ENCODE measurements at regions not wholly inside any gene's neighbourhood (a gene's known extent, or its start where the extent isn't known, plus 50 kb on each side); places are given as distances from the start of the nearest gene placed in this dataset.

DNA sequence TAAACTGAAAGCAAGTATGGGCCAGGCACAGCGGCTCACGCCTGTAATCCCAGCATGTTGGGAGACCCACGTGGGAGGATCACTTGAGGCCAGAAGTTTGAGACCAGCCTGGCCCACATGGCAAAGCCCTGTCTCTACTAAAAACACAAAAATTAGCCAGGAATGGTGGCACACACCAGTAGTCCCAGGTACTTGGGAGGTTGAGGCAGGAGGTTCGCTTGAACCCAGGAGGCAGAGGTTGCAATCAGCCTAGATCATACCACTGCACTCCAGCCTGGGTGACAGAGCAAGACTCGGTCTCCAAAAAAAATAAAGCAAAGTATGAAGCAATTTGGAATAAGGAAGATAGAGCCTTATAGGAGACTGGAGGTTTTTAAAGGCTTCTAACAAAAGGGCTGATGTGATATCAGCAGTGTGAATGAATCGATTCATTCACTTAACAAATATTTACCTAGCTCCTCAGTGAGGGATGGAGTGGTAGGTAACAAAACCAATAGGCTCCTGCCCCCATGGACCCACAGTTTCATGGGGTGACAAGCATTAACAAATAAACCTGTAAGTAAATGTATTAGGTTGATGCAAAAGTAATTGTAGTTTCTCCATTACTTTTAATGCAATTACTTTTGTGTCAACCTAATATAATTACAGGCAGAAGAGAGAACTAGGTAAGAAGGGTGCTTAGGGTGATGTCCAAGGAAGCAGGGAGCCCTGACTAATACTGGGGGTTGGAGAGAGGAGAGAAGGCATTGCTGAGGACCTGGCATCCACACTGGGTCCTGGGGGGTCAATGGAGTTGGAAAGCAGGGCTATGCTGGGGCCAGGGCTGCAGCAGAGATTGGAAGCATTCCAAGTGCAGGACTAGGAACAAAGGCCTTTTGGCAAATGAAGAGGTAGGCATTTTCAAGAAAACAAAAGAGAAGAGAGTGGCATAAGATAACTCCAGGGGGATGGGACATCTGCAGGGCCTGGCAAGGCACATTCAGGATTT lies 195.4 kb upstream of the ARL4C start:
- no peak for DNase-seq

DNA sequence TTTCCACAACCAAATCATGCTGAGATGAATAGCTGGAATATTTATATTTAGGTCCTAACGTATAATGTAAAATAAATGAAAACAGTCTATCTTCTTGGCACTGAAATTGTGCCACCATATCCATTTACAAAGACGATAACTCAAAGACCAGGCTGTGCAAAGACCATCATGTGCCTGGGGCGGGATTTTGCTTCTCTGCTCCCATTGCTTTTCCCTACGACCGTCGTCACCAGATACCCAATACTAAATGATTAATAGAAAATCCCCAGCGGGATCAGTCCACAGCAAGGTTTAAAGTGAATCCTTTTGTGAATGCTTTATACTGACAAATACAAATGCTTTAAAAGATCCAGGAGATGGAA lies 194.3 kb upstream of the ARL4C start:
- peak; percentile 99 for DNase-seq

- DNase-seq: peak; percentile 99
Observed at GRCh38 chr2:234690569-234691213, 193.8 kb upstream of the ARL4C start.

DNA sequence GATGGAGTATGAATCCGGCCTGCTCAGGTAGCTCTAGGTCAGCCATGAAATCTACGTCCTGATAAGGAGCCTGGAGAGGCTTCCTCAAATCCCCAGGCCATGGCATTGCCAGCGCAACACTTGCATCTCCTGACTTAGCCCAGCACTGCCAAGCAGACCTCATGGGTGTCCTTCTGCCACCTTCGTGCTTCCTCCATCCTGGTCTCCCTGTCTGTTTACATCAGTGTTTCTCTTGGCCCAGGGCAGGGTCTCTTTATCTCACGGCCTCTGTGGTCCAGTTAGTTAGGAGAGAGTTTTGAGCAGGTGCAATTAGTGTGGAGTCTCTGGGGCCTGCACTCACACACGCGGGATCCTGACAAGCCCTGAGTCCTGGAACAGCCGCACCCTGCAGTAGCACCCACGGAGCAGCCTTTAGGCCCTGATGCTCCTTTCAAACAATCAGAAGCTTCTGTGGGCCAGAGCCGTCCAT lies 193.1 kb upstream of the ARL4C start:
- no peak for DNase-seq

- DNase-seq: no peak
Observed at GRCh38 chr2:234687718-234688475, 191.0 kb upstream of the ARL4C start.

GRCh38 chr2:234686088-234686890 lies 189.4 kb upstream of the ARL4C start:
- no peak for DNase-seq

DNA sequence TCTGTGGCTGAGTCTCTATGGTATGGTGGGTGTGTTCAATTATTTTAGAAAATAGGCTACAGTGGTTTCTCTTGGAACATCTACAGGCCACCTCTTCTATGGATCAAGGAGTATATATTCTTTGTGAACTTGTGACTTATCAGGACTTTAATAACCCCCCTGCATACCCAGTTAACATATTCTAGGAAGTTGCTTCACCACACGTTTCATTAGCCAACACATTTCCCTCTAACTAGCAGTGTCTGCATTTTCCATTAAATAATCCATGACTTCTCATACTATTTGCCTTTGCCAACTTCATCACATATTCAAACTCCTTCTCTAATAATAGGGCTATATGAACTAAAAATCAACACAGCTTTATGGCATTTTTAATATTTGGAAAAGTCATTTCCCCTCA lies 187.6 kb upstream of the ARL4C start:
- no peak for DNase-seq

DNA sequence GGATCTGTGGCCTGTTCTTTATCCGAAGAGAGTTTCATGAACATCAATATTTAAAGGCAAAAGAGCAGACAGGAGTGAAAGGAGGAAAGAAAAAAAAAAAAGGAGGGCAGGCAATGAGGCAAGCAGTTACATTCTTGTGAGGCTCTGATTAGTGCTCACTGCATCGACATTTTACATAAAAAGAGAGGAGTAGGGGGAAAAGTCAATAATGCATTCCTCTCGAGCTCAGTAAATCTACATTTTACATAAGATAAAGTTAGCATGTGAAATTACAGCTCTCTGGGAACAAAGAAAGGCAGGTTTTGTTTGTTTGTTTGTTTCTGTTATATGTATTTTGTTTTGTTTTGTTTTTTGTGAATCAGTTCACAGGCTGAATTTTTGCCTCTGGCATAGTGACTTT lies 187.1 kb upstream of the ARL4C start:
- no peak for DNase-seq

GRCh38 chr2:234682492-234683228 lies 185.8 kb upstream of the ARL4C start:
- peak; percentile 18 for DNase-seq

GRCh38 chr2:234680688-234681619 lies 184.1 kb upstream of the ARL4C start:
- no peak for DNase-seq

- no peak for DNase-seq
Observed at GRCh38 chr2:234679741-234680687, 183.1 kb upstream of the ARL4C start.

DNA sequence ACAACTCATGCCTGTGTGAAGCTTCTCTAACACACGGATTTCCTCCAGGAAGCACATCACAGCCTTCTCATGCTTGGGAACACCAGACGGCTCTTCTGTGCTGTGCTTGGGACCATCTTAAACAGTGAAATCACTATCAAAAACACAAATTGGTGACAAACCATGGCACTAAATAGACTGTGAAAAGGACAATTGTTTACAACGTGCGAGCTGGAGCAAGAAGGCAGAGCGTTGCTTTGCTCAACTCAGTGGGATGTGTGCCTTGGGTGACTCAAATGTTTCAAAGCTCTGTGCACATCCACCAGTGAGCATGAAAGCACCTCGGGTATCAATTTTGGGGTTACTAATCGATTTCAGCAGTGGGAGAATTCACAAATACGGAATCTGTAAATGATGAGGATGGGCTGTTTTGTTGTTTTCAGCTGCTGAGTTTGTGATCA lies 182.4 kb upstream of the ARL4C start:
- no peak for DNase-seq

GRCh38 chr2:234678711-234679110 lies 181.8 kb upstream of the ARL4C start:
- no peak for DNase-seq

DNA sequence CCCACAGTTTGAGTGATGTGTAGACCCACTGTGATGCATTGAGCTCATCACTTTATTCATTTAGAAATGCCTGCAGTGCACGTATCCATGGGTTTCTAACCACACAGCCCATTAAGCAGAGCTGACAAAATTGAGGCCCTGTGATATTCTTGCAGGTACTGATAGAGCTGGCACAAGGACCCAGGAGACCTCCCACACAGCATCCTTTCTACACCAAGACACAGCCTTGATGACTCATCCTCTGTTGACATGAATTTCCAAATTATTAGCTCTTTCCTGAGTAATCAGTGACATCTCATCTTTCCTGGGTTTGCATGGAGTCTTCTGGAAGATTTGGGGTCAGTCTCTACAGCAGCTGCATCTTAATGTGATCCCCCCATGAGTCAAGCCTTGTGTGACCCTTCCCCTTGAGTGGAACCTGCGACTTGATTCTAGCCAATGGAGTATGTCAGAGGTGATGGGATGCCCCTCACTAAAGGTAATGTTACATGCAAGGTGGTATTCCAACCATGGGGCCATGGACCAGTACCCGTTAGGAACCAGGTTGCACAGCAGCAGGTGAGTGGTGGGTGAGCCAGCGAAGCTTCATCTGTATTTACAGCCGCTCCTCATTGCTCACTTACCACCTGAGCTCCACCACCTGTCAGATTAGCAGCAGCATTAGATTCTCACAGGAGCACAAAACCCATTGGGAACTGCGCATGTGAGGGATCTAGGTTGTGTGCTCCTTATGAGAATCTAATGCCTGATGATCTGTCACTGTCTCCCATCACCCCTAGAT lies 181.1 kb upstream of the ARL4C start:
- no peak for DNase-seq

DNA sequence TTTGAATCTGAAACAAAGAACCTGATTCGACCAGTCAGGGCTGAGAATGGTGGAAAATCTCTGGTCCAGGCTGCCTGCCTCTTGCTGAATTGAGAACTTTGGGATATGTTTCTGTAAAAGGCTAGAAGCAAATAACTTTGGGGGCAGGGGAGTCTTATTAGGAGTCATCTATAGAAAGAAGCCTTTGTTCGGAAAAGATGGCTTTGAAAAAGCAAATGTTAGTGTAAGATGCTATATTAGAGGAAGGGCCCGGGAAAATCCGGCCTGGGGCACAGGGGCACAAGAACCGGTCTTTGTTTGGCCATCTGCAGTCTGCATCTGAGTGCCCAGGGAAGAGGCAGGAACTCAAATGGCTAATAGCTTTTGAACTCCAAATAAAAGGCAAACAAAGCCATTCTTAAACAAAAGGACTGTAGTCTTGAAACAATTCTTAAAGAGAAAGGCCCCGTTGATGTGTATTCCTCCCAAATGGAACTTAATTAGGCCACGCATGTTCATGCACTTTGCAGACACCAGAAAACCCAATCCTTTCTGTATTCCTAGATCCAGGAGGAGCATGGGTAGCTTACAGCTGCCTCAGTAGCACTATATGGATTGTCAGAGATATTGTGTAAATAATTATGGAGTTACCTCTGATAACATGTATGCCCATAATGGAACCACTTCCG lies 180.0 kb upstream of the ARL4C start:
- DNase-seq: no peak

DNA sequence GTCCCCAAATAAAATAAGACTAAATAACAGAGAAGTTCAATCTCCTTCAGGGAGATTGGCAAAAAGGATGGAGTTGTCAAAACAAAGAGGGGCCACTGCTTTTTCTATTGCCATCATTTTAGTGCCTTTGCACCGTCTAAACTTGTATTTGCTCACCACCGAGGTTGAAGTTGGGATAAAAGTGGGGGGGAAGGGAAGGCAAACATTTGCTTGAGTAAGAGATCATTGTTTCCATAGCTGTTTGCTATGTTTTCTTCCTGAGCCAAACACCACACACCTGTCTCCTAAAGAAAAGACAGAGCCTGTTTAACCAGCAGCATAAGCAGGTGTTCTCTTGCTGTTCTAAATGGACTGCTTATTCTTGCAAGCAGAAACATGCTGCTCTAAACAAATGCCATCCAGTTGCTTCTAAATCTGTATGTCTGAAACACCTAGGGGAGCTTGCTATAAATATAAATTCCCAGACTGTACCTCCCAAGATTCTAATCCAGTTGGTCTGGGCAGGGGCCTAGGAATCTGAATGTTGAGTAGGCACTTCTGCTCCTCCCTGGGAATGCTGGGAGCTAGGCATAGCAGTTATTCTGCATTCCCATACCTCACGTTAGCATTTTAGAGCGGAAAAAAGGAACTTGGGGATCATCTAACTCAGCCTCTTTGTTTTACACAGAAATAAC lies 179.4 kb upstream of the ARL4C start:
- DNase-seq: peak; percentile 84

DNA sequence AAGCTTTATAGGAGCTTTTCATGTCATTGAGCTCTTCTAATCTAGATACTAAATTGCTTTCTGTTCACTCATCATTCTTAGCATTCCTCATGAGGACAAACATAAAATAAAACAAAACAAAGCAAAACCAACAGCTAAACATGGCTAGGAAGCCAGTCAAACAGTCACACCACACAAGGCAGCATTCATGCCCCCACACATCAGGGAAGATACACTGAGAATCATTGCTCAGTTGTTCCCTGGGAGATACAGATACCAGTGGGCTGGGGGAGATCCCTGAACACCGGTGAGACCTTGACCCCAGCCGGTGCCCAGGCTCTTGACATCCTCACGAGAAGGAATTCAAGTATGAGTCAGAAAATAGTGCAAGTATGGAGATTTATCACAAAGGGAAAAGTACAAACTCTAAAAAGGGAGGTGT lies 177.9 kb upstream of the ARL4C start:
- no peak for DNase-seq

Measured in NCI-H526 treated with DMSO at 0.1 percent for 48 hours (cell line).